Progenitor cell of endocrine pancreas (in vitro differentiated cells): ENCODE measurements at regions not wholly inside any gene's neighbourhood (a gene's known extent, or its start where the extent isn't known, plus 50 kb on each side); places are given as distances from the start of the nearest gene placed in this dataset.

Experiments
- DNase-seq: peaks from one replicate; pipeline ENCODE4 v3.0.0; 2021; ENCODE audit warnings: low spot score; ENCODE audit not compliant: unreplicated experiment
- H3K27ac Mint-ChIP-seq: 2 replicates; pipeline ENCODE4 v1.8.0; 2021; ENCODE audit warnings: mild to moderate bottlenecking, moderate library complexity, mixed read lengths
- H3K27me3 Mint-ChIP-seq: 2 replicates; pipeline ENCODE4 v1.8.0; 2021; ENCODE audit warnings: mixed read lengths
- H3K36me3 Mint-ChIP-seq: 2 replicates; pipeline ENCODE4 v1.8.0; 2022; ENCODE audit warnings: mixed read lengths; ENCODE audit not compliant: insufficient read depth
- H3K4me1 Mint-ChIP-seq: 2 replicates; pipeline ENCODE4 v1.8.0; 2021; ENCODE audit warnings: low read depth, mixed read lengths
- H3K4me3 Mint-ChIP-seq: 2 replicates; pipeline ENCODE4 v1.8.0; 2021; ENCODE audit warnings: low read depth, mild to moderate bottlenecking, moderate library complexity, mixed read lengths
- H3K9me3 Mint-ChIP-seq: 2 replicates; pipeline ENCODE4 v1.8.0; 2021; ENCODE audit warnings: low read depth, mixed read lengths
- TF ChIP-seq, protein P1 (sequence below): fragments of 200-600 bp; sonication (generic); IDR thresholded peaks from one replicate; pipeline ENCODE4 v1.5.0; 2021; ENCODE audit warnings: antibody characterized with exemption, mild to moderate bottlenecking; ENCODE audit not compliant: unreplicated experiment

- Mint-ChIP-seq H3K27me3 (no peaks in the 10 kb centered on the region), H3K36me3 (no peaks in the 10 kb centered on the region), H3K27ac (no peak overlapping the region), H3K4me3 (no peak overlapping the region), H3K9me3 (no peaks in the 10 kb centered on the region), H3K4me1 (peaks cover 4% of the 10 kb centered on the region)
- DNase-seq: no peak
- TF ChIP-seq, protein P1, sequence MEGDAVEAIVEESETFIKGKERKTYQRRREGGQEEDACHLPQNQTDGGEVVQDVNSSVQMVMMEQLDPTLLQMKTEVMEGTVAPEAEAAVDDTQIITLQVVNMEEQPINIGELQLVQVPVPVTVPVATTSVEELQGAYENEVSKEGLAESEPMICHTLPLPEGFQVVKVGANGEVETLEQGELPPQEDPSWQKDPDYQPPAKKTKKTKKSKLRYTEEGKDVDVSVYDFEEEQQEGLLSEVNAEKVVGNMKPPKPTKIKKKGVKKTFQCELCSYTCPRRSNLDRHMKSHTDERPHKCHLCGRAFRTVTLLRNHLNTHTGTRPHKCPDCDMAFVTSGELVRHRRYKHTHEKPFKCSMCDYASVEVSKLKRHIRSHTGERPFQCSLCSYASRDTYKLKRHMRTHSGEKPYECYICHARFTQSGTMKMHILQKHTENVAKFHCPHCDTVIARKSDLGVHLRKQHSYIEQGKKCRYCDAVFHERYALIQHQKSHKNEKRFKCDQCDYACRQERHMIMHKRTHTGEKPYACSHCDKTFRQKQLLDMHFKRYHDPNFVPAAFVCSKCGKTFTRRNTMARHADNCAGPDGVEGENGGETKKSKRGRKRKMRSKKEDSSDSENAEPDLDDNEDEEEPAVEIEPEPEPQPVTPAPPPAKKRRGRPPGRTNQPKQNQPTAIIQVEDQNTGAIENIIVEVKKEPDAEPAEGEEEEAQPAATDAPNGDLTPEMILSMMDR: no peak
Measured at GRCh38 chr2:239517686-239518085, 116.9 kb upstream of the HDAC4 start.

GRCh38 chr2:239516954-239517305, 116.1 kb upstream of the HDAC4 start:
- Mint-ChIP-seq H3K9me3 (no peaks in the 10 kb centered on the region), H3K36me3 (no peaks in the 10 kb centered on the region), H3K27me3 (no peaks in the 10 kb centered on the region), H3K27ac (no peak overlapping the region), H3K4me1 (peaks cover under 1% of the 10 kb centered on the region), H3K4me3 (no peak overlapping the region)
- TF ChIP-seq, protein P1: no peak
- DNase-seq: no peak

GRCh38 chr2:239516286-239516953, 115.6 kb upstream of the HDAC4 start:
- Mint-ChIP-seq H3K4me3 (no peak overlapping the region), H3K27me3 (no peaks in the 10 kb centered on the region), H3K9me3 (no peaks in the 10 kb centered on the region), H3K27ac (no peak overlapping the region), H3K36me3 (no peaks in the 10 kb centered on the region), H3K4me1 (no peaks in the 10 kb centered on the region)
- DNase-seq: no peak
- TF ChIP-seq, protein P1: no peak

DNA sequence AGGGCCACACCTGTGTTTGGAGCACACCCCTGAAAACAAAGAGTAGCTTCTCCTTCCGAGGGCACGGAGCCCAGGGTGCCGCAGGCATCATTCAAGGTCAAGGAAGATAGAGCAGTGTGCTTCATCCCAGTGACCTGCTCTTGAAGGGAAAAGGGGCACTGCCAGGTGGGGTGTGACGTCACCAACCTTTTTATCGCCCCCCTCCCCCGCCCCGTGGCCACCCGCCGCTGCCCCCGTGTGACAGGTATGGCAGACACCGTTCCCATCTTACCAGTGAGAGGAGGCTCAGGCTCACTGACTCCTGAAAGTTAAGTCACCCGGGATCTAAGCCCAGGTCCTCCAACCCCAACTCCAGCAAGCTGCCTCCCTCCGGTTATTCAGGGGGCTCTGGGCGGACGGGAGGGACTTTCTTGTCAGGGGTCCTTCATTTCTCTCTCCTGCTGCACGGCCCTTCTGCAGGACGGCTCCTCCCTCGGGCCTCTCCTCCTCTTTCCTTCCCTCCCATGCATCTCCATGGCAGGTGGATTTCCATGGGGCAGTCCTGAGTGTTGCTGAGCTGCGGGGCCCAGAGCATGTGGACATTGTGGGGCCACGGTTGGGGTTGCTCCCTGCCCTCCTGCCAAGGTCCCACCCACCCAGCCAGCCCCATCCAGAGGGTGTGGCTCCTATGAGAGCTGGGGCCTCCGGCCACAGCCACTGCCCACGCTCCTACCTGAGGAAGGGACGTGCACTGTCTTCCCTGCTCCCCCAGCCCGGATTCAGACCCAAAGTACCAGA, 114.1 kb upstream of the HDAC4 start:
- Mint-ChIP-seq H3K27ac (no peak overlapping the region), H3K27me3 (no peaks in the 10 kb centered on the region), H3K36me3 (no peaks in the 10 kb centered on the region), H3K4me1 (no peaks in the 10 kb centered on the region), H3K9me3 (no peaks in the 10 kb centered on the region), H3K4me3 (no peak overlapping the region)
- no peak for DNase-seq
- TF ChIP-seq, protein P1: no peak

DNA sequence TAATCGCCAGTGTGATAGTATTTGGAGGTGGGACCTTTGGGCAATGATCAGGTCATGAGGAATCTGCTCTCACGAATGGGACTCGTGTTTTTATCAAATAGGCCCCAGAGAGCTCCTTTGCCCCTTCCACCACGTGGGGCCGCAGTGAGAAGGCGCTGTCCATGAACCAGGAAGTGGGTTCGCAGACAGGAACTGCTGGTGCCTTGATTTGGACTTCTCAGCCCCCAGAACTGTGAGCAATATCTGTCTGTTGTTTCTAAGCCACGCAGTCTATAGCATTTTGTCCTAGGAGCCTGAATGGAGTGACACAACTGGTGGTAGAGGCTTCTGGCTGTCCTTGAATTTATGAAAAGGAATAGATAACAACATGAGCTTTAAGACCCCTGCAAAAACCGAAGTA, 111.2 kb upstream of the HDAC4 start:
- peaks cover 7% of the 10 kb centered on the region for H3K27me3 Mint-ChIP-seq
- no peak overlapping the region for H3K27ac Mint-ChIP-seq
- H3K4me1 Mint-ChIP-seq: no peaks in the 10 kb centered on the region
- TF ChIP-seq, protein P1: no peak
- no peak for DNase-seq
- no peak overlapping the region for H3K4me3 Mint-ChIP-seq
- H3K36me3 Mint-ChIP-seq: no peaks in the 10 kb centered on the region
- no peaks in the 10 kb centered on the region for H3K9me3 Mint-ChIP-seq
